Thymus (tissue), 11 donors: ENCODE measurements at regions not wholly inside any gene's neighbourhood (a gene's known extent, or its start where the extent isn't known, plus 50 kb on each side); places are given as distances from the start of the nearest gene placed in this dataset.

Source experiments
- DNase-seq, 9 donors: peaks; one replicate each; pipeline ENCODE4 v3.0.0-alpha.2; 2013; ENCODE audit warnings: low spot score in 9 of 9, low read depth in 6 of 9, missing footprints in 1 of 9
- H3K27ac ChIP-seq, 2 donors: one replicate each; pipeline ENCODE4 v1.5.1; 2013; ENCODE audit warnings: control low read depth in 1 of 2, low read depth in 1 of 2, low read length in 1 of 2, mild to moderate bottlenecking in 1 of 2, moderate library complexity in 1 of 2
- H3K27me3 ChIP-seq, 2 donors: one replicate each; pipeline ENCODE4 v1.5.1; 2013; ENCODE audit warnings: low read length in 1 of 2; ENCODE audit not compliant: control insufficient read depth in 2 of 2, insufficient read depth in 1 of 2
- H3K36me3 ChIP-seq, 2 donors: one replicate each; pipeline ENCODE4 v1.5.1; 2013; ENCODE audit warnings: low read length in 1 of 2, mild to moderate bottlenecking in 1 of 2, moderate library complexity in 1 of 2; ENCODE audit not compliant: control insufficient read depth in 2 of 2, insufficient read depth in 2 of 2
- H3K4me1 ChIP-seq, 2 donors: one replicate each; pipeline ENCODE4 v1.5.1; 2013; ENCODE audit warnings: low read length in 2 of 2; ENCODE audit not compliant: control insufficient read depth in 2 of 2, insufficient read depth in 2 of 2
- H3K4me3 ChIP-seq, 2 donors: one replicate each; pipeline ENCODE4 v1.5.1; 2013; ENCODE audit warnings: low read length in 2 of 2, control low read depth in 1 of 2, mild to moderate bottlenecking in 1 of 2
- H3K9me3 ChIP-seq, 2 donors: one replicate each; pipeline ENCODE4 v1.5.1; 2013; ENCODE audit warnings: low read length in 1 of 2, mild to moderate bottlenecking in 1 of 2; ENCODE audit not compliant: control insufficient read depth in 2 of 2, insufficient read depth in 1 of 2
- WGBS: extraction: QIAGEN DNeasy Blood & Tissue Kit; methylation state at CpG from one replicate; pipeline ENCODE4 v1.1.7; 2013; 5-methylcytosine and 5-hydroxymethylcytosine counted together
- donor health status: healthy.

DNA sequence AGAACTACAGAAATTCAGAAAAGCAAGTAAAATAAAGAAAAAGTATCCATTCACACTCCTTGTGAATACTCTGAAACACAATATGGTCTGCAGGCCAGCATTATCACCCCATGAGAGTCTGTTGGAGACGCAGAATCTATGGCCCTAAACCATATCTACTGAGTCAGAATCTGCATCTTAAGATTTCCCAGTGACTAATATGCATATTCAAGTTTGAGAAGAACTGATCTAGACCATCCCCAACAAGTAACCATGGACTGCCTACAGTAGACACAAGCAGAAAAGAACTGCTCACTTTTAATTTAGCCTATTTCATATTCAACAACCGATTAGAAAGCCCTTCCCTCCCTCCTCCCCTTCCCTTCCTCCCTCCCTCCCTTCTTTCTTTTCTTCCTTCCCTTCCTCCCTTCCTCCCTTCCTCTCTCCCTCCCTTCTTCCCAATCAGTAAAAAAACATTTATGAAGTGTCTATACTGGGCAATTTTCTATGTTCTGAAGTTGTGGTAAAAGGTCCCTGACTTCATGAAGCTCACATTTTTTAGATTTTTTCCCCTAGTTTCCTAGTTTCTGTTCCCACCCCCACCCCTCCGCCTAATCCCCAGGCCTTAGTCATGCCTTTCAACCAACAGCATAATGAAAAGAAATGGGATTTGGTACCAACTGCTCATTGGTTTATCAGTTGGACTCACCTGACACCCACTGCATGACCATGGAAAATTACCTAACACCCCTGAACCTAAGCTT lies 125.2 kb downstream of the CNTN3 start:
- DNase-seq, result no peak
- 75% methylated on average over 3 of the region's 3 CpGs for WGBS
- Histone ChIP-seq H3K27me3 (no peaks in the 10 kb centered on the region), H3K4me1 (no peaks in the 10 kb centered on the region), H3K27ac (no peak overlapping the region), H3K36me3 (no peaks in the 10 kb centered on the region), H3K9me3 (no peaks in the 10 kb centered on the region), H3K4me3 (no peak overlapping the region)

DNA sequence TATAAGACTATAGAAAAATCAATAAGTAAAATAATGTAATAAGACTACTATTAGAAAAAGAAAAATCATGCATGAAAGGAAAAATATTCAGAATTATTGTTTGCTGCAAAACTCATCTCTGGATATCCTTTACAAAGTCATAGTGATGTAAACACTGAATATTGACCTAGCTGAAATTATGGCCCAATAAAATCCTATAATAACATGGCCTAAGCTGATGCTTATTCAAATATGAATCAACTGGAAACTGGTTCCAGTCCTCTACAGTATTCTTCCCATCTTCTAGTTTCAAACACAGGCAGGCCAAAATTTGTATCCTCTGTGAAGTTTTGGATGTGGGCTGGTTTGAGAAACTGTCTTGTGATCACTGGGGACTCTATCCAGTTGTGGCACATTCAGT lies 134.5 kb downstream of the CNTN3 start:
- no peak overlapping the region for H3K27ac ChIP-seq

DNA sequence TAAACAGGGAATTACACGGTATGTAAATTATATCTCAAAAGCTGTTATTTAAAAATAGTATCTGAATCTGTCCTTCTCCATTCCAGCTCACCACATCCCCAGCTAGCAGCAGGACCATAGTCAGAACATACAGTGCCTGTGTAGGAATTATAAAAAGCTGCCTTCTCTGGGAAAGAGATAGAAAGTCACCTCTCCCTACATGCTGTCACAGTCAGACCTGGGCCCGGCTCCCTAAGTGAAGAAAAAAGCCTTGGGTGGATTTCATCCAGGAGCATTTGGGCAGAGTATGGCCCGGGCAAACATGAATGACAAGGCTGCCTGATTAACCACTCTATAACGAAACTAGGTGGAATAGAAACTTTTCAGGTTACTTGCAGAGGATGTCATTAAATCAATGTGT lies 144.1 kb downstream of the CNTN3 start:
- Histone ChIP-seq H3K27me3 (no peaks in the 10 kb centered on the region), H3K4me3 (no peak overlapping the region), H3K27ac (no peak overlapping the region), H3K9me3 (no peaks in the 10 kb centered on the region), H3K4me1 (no peaks in the 10 kb centered on the region), H3K36me3 (no peaks in the 10 kb centered on the region)
- DNase-seq, result no peak
- WGBS, result 78% methylated on average over 4 of the region's 4 CpGs

More for the DNA sequence above, 134.5 kb downstream of the CNTN3 start:
- DNase-seq, result no peak
- no peaks in the 10 kb centered on the region for H3K36me3 ChIP-seq
- H3K4me3 ChIP-seq, result no peak overlapping the region
- no peaks in the 10 kb centered on the region for H3K27me3 ChIP-seq
- no peaks in the 10 kb centered on the region for H3K9me3 ChIP-seq
- no peaks in the 10 kb centered on the region for H3K4me1 ChIP-seq

DNA sequence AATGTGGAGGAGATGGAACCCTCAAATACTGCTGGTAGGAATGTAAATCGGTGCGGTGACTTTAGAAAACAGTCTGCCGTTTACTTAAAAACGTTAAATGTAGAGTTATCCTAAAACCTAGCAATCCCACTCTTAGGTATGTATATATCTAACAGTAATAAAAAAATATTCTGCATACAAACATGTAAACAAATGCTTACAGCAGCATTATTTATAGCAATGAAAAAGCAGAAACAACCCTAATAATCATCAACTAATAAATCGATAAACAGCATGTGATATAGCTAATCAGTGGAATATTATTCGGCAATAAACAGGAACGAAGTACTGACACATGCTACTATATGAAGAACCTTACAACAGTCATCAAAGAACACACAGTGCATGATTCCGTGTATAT lies 144.7 kb downstream of the CNTN3 start:
- no peak overlapping the region for H3K27ac ChIP-seq
- no peak for DNase-seq
- H3K36me3 ChIP-seq, result no peaks in the 10 kb centered on the region

DNA sequence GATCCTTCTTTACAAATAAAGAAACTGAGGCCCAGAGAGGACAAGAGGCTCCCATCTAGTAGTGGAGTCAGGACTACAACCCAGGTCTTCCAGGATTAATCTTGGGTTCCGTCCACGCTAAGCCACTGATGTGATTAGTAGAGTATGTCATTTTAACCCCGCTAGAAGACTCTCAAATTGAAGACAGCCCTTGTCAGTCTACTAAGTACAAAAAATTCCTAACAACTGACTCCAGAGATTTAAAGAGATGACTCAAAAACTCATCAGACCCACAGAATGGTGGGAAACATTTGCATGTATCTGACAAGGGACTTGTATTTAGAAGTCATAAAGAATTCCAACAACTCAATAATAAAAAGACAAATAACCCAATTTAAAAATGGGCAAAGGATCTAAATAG lies 145.3 kb downstream of the CNTN3 start:
- no peak overlapping the region for H3K27ac ChIP-seq
- H3K4me3 ChIP-seq, result no peak overlapping the region
- DNase-seq, result no peak
- no peaks in the 10 kb centered on the region for H3K9me3 ChIP-seq
- H3K36me3 ChIP-seq, result no peaks in the 10 kb centered on the region
- 98% methylated on average over 3 of the region's 3 CpGs for WGBS
- no peaks in the 10 kb centered on the region for H3K27me3 ChIP-seq
- H3K4me1 ChIP-seq, result no peaks in the 10 kb centered on the region

More for the DNA sequence above, 144.7 kb downstream of the CNTN3 start:
- Histone ChIP-seq H3K4me1 (no peaks in the 10 kb centered on the region), H3K27me3 (no peaks in the 10 kb centered on the region), H3K4me3 (no peak overlapping the region), H3K9me3 (no peaks in the 10 kb centered on the region)
- 96% methylated on average over 8 of the region's 8 CpGs for WGBS

DNA sequence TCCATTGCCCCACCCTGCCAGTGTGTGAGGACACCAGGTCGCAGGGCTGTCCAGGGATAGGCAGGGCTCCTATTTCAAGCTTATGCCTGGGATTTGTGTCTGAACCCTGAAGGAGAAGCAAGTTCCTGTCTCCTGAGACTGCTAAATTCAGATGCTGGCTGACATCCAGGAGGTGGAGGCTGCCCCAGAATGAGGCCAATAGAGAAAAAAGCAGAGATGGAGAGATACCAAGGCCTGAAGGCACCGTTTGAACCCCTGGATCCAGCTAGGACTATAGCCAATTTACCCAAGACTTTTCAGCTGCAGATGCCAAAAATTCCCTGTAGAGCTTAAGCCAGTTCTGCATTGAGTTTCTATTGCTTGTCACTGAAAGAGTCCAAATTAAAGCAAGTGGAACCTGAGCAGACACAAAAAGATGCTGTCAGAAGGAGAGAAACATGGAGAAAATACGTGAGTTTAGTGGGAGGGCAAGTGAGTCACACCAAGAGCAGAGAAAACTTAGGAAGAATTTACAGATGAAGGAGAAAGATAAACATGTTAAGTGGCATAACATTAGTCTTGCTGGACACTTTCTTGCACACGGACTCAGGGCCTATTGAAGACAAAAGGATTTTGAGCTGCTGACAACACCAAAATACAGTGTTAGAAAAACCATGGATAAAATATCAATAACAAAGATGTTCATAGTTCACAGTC lies 148.6 kb downstream of the CNTN3 start:
- no peaks in the 10 kb centered on the region for H3K27me3 ChIP-seq

DNA sequence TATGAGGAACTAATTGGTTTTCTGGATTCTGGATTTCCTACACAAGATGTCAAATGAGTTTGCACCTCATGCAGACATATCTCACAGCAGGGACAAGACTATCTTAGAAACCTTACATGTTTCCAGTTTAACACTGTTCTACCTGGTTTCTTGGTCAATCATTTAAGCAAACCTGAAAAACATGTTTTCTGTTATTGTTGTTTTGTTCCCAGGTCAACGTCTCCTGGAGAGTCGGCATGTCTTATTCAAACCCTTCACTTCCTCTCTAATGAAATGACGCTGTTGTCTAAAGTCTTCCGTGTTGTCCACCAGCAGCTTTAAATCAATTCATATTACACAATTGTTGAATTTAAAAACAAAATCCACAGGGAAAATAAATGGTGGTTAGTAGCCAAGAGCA lies 150.9 kb downstream of the CNTN3 start:
- H3K9me3 ChIP-seq, result no peaks in the 10 kb centered on the region
- H3K4me1 ChIP-seq, result no peaks in the 10 kb centered on the region
- H3K4me3 ChIP-seq, result no peak overlapping the region
- H3K36me3 ChIP-seq, result no peaks in the 10 kb centered on the region
- no peak for DNase-seq
- 98% methylated on average over 4 of the region's 4 CpGs for WGBS
- no peaks in the 10 kb centered on the region for H3K27me3 ChIP-seq
- H3K27ac ChIP-seq, result no peak overlapping the region

More for the DNA sequence above, 148.6 kb downstream of the CNTN3 start:
- DNase-seq, result no peak
- WGBS, result 63% methylated on average over 4 of the region's 4 CpGs
- H3K9me3 ChIP-seq, result no peaks in the 10 kb centered on the region
- no peaks in the 10 kb centered on the region for H3K4me1 ChIP-seq
- H3K27ac ChIP-seq, result no peak overlapping the region
- no peak overlapping the region for H3K4me3 ChIP-seq
- no peaks in the 10 kb centered on the region for H3K36me3 ChIP-seq

DNA sequence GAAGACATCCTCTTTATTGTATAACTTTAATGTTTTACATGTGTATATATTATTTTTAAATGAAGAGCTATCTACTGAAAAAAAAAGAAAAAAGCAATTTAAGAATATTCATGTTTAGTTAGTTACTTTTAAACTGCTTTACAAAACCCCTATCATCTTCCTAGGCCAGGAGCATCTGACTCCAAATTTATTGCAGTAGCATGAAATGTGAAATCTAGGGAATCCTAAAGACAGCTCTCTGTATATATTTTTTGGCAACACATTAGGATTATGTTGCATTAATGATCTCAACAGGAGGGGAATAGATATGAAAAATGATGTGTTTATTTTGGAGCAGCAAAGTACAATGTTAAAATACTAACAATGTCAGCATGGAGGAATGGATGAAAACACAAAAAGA lies 158.3 kb downstream of the CNTN3 start:
- no peaks in the 10 kb centered on the region for H3K27me3 ChIP-seq
- H3K36me3 ChIP-seq, result no peaks in the 10 kb centered on the region
- no peak for DNase-seq
- H3K4me1 ChIP-seq, result no peaks in the 10 kb centered on the region
- no peak overlapping the region for H3K4me3 ChIP-seq
- no peaks in the 10 kb centered on the region for H3K9me3 ChIP-seq
- H3K27ac ChIP-seq, result no peak overlapping the region

DNA sequence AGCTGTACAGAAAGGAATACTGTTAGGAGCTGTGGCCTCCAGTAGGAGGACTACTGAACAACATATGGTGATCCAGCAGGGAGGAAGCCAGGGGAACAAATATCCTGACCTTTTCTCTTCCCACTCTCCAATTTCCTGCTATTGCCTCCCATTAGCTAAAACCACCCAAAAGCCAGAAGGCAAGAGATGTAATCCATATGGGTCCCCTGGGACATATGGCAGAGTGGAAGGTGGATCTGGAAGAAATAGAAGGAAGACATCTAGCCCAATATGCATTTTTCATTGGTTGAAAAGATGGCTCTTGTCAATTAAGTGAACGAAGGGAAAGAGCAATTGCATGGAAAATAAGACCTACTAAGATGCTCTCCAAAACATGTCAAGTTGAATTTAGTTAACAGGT lies 167.2 kb downstream of the CNTN3 start:
- Histone ChIP-seq H3K27me3 (no peaks in the 10 kb centered on the region), H3K4me1 (no peaks in the 10 kb centered on the region), H3K27ac (no peak overlapping the region), H3K9me3 (no peaks in the 10 kb centered on the region), H3K4me3 (no peak overlapping the region), H3K36me3 (no peaks in the 10 kb centered on the region)
- no peak for DNase-seq
- 87% methylated on average over 1 of the region's 1 CpG for WGBS
